ENCODE measurements at regions not wholly inside any gene's neighbourhood (a gene's known extent, or its start where the extent isn't known, plus 50 kb on each side); places are given as distances from the start of the nearest gene placed in this dataset.

- no peak for DNase-seq
These were observed 106.8 kb upstream of the PREP start for GRCh38 chr6:105509506-105510331.

- DNase-seq = no peak
These were observed 104.9 kb upstream of the PREP start for GRCh38 chr6:105507811-105508210.

GRCh38 chr6:105504706-105505105, 101.8 kb upstream of the PREP start:
- no peak for DNase-seq

GRCh38 chr6:105503641-105504040, 100.8 kb upstream of the PREP start:
- DNase-seq = no peak

GRCh38 chr6:105501826-105502344, 99.0 kb upstream of the PREP start:
- DNase-seq = no peak

- DNase-seq = no peak
These were observed 98.4 kb upstream of the PREP start for GRCh38 chr6:105501246-105501645.

- no peak for DNase-seq
These were observed 97.8 kb upstream of the PREP start for GRCh38 chr6:105500693-105501092.

- no peak for DNase-seq
These were observed 97.0 kb upstream of the PREP start for GRCh38 chr6:105499931-105500330.

GRCh38 chr6:105499136-105499870, 96.4 kb upstream of the PREP start:
- no peak for DNase-seq

- no peak for DNase-seq
These were observed 94.7 kb upstream of the PREP start for GRCh38 chr6:105497549-105497948.

GRCh38 chr6:105495515-105495914, 92.6 kb upstream of the PREP start:
- no peak for DNase-seq

GRCh38 chr6:105494688-105495087, 91.8 kb upstream of the PREP start:
- no peak for DNase-seq

GRCh38 chr6:105493736-105494135, 90.9 kb upstream of the PREP start:
- no peak for DNase-seq

- DNase-seq = no peak
These were observed 90.1 kb upstream of the PREP start for GRCh38 chr6:105492706-105493673.

GRCh38 chr6:105489216-105489530, 86.3 kb upstream of the PREP start:
- DNase-seq = no peak

GRCh38 chr6:105488516-105489215, 85.8 kb upstream of the PREP start:
- no peak for DNase-seq

GRCh38 chr6:105487040-105487790, 84.3 kb upstream of the PREP start:
- DNase-seq = no peak

- no peak for DNase-seq
These were observed 82.6 kb upstream of the PREP start for GRCh38 chr6:105485456-105485855.

- no peak for DNase-seq
These were observed 81.6 kb upstream of the PREP start for GRCh38 chr6:105484238-105485161.

GRCh38 chr6:105483492-105483891, 80.6 kb upstream of the PREP start:
- no peak for DNase-seq
